Activated naive CD8-positive, alpha-beta T cell treated with anti-CD3 and anti-CD28 coated beads for 36 hours (primary cell): ENCODE measurements at regions not wholly inside any gene's neighbourhood (a gene's known extent, or its start where the extent isn't known, plus 50 kb on each side); places are given as distances from the start of the nearest gene placed in this dataset.

Experiments used
- DNase-seq: peaks from one replicate; pipeline ENCODE4 v3.0.0; 2021
- H3K27ac Mint-ChIP-seq: one replicate; pipeline ENCODE4 v1.8.0; 2022; ENCODE audit warnings: mild to moderate bottlenecking, moderate library complexity, mixed read lengths
- H3K27me3 Mint-ChIP-seq: one replicate; pipeline ENCODE4 v1.8.0; 2022; ENCODE audit warnings: mild to moderate bottlenecking, mixed read lengths
- H3K36me3 Mint-ChIP-seq: one replicate; pipeline ENCODE4 v1.8.0; 2021; ENCODE audit warnings: mild to moderate bottlenecking, mixed read lengths
- H3K4me1 Mint-ChIP-seq: one replicate; pipeline ENCODE4 v1.8.0; 2021; ENCODE audit warnings: mixed read lengths
- H3K4me3 Mint-ChIP-seq: one replicate; pipeline ENCODE4 v1.8.0; 2022; ENCODE audit warnings: mild to moderate bottlenecking, moderate library complexity, mixed read lengths
- H3K9me3 Mint-ChIP-seq: one replicate; pipeline ENCODE4 v1.8.0; 2022; ENCODE audit warnings: mixed read lengths

DNA sequence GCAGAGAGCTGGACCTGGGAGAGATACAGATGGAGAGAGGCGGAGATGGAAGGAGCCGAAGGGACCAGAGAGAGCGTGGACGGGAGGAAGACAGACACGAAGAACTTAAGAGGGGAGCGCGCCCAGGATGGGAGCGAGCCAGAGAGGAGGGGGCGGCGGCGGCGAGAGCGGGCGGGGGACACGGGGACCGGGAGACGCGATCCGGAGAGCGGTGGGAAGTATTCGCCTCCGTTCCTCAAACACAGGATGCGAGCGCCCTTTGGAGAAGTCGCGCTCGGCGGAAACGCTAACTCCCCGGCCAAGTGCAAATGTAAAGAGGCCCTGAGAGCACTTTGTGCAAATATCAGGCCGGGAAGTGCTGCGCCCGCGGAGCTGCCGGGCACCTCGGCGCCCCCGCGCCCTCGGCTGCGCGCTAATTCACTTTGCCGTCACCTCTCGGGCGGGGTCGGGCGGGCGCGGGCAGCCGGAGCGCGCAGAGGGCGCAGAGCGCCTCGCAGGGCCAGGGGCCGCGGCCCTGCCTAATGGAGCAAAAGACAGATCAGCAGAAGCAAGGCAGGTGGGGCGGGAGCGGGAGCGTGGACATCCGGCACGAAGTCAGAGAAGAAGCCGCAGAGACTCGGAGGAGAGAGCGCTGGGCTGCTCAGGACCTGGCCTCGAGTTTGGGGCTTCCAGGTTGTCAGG, 281.2 kb downstream of the RRAGC start:
- Mint-ChIP-seq H3K4me3 (peak overlapping the region; percentile 51), H3K27ac (no peak overlapping the region), H3K4me1 (peaks cover 12% of the 10 kb centered on the region), H3K36me3 (no peaks in the 10 kb centered on the region), H3K9me3 (peaks cover 3% of the 10 kb centered on the region), H3K27me3 (peaks cover 40% of the 10 kb centered on the region)
- DNase-seq = peak; percentile 24

DNA sequence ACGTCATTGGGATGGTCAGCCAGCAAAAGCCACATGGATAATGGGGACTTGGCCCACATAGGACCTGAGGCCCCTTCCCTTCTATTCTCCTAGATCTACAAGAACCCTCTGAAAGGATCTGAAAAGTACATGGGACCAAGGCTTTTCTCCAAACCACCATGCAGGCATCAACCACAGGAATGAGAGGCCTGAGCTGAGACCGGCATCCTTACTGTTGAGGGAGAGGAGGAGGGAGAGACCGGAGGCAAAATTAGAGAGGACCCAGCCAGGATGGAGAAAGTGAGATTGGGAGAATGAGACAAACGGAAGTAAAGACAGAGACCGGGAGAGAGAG, 281.7 kb downstream of the RRAGC start:
- Mint-ChIP-seq H3K4me3 (peak overlapping the region; percentile 51), H3K4me1 (peaks cover 12% of the 10 kb centered on the region), H3K27ac (no peak overlapping the region), H3K9me3 (no peaks in the 10 kb centered on the region), H3K36me3 (no peaks in the 10 kb centered on the region), H3K27me3 (peaks cover 38% of the 10 kb centered on the region)
- no peak for DNase-seq

DNA sequence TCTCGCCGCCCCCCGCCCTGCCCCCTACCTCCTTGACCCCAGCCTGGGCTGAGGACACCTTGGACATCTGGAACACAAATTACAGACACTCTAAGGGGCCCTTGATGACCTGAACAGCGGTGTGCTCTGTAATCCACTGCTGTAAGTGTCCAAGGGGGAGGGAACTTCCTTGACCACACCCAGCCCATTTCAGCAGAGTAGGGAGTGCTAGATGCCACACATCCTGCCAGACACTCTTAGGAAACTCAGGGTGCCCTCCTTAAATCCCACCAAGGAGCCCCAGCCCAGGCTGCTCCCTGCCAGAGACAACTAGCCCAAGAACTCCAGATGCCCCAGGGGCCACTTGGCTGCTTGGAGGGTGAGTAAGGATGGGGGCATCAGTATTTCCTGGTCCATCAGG, 282.2 kb downstream of the RRAGC start:
- Mint-ChIP-seq H3K4me1 (peaks cover 12% of the 10 kb centered on the region), H3K27me3 (peaks cover 39% of the 10 kb centered on the region), H3K9me3 (no peaks in the 10 kb centered on the region), H3K36me3 (no peaks in the 10 kb centered on the region), H3K27ac (no peak overlapping the region), H3K4me3 (no peak overlapping the region)
- no peak for DNase-seq

DNA sequence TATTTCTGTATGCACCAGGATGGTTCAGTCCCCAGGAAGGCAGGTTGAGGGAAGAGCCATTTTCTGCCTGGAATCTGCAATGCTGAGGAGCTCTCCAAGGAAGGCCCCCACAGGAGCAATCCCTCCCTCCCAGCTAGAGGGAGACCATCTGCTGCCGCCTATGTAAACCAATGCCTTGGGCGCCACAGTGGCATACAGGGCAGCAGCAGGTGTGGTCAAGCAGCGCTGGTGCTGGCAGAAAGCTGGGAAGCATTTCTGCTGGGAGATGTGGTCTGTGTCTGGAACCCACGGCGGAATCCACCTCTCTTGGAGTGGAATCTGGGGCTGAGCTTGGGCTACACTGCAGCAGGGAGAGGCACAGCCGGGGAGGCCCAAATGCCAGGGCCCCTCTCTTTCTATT, 283.3 kb downstream of the RRAGC start:
- no peaks in the 10 kb centered on the region for H3K9me3 Mint-ChIP-seq
- H3K36me3 Mint-ChIP-seq = no peaks in the 10 kb centered on the region
- no peak overlapping the region for H3K27ac Mint-ChIP-seq
- H3K4me1 Mint-ChIP-seq = peaks cover 12% of the 10 kb centered on the region
- H3K27me3 Mint-ChIP-seq = peaks cover 49% of the 10 kb centered on the region
- no peak overlapping the region for H3K4me3 Mint-ChIP-seq
- no peak for DNase-seq

DNA sequence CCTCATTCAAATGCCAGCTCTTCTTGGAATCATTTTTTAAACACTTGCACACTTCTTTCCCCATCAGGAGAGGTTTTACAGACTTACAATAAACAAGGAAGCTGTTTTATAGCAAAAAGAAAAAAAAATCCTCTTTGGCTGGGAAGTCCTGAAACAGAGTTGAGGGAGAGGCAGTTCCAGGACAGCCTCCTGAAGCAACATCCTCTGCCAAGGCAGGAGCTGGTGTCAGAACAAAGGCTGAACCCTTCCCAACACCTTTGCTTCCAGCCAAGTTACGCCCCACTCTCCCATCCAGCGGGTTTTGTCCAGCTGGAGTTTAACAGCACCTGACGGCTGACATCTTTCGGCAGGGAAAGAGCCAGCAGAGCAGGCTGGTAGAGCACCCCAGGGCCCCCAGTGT, 287.8 kb downstream of the RRAGC start:
- Mint-ChIP-seq H3K4me1 (peaks cover 6% of the 10 kb centered on the region), H3K27ac (no peak overlapping the region), H3K9me3 (no peaks in the 10 kb centered on the region), H3K36me3 (no peaks in the 10 kb centered on the region), H3K27me3 (peaks cover 37% of the 10 kb centered on the region), H3K4me3 (no peak overlapping the region)
- no peak for DNase-seq

DNA sequence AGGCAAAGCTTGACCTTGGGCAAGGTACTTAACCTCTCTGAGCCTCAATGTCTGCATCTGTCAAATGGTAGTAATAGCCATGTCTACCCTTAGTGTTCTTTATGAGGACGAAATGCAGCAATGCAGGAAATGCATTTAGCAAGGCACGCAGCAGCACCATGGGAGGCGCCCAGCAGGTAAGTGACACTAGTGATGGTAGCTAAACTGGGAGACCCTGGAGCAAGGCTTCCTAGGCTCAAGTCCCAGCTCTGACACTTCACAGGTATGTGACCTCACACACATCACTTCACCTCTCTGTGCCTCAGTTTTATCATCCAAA, 289.0 kb downstream of the RRAGC start:
- Mint-ChIP-seq H3K27me3 (peaks cover 41% of the 10 kb centered on the region), H3K9me3 (no peaks in the 10 kb centered on the region), H3K27ac (no peak overlapping the region), H3K36me3 (no peaks in the 10 kb centered on the region), H3K4me3 (no peak overlapping the region), H3K4me1 (peaks cover 4% of the 10 kb centered on the region)
- DNase-seq = no peak

DNA sequence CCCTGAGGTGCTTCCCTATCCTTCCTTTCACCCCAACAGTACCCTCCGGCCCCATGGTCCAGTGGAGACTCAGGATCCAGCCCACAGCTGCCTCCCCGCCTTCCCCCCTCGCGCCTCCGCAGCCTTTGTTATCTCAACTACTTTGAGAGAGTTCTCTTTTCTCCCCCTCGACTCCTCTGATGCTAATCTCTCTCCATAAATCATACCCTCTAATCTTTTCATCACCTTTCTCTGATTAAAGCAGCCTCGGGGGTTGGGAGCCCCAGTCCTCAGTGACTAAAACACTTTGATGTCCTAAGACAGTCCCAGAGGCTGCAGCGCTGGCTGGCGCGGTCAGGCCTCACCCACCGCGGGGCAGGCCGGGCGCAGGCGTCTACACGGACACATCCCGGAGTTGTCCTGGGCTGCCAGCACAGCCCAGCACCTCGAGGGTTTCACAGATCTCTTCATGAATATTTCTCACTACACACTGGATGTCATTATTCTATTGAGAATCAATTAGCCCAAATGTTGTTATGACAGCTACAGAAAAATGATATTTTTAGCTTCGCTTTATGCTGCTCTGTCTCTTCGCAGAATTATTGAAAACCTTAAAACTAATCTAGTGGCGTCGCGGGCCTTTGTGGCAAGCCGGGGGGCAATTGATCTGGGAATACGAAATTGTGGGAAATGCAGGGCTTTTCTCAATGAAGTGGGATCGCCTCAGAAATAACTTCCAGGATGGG, 289.5 kb downstream of the RRAGC start:
- Mint-ChIP-seq H3K36me3 (no peaks in the 10 kb centered on the region), H3K4me3 (no peak overlapping the region), H3K9me3 (no peaks in the 10 kb centered on the region), H3K27ac (no peak overlapping the region), H3K4me1 (peaks cover 4% of the 10 kb centered on the region), H3K27me3 (peaks cover 46% of the 10 kb centered on the region)
- DNase-seq = no peak

DNA sequence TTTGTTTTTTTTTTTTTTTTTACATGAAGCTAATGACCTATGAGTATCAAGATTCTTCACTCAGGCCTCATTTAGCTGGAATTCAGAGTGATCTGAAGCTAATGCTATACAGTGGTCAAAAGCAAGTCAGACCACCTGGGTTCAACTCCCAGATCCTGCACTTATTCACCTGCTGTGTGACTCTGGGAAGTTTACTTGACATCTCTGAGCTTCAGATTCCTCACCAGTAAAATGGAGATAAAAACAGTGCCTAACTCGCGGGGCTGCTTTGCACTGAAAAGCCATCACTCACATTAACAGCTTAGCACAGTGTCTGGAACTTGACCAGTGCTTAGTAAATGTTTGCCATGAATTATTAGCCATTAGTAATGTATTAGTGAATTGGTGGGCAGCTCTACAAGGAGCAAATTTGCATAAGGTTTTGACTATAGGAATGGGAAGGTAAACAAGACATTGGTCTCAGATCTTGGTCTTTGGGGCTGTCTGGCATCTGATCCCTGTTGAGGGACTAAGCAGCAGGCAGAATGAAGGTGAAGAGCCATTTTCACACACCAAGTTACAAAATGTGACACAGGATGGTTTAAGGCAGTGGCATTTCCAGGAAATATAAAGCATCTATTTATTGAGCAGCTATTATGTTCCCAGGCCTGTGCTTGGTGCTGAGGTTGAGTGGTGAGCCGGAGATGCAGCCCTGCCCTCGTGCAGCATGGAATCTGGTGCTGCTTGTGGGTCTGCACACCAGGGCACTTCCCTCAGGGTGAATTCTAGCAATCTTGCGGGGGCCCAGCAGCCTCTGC, 291.3 kb downstream of the RRAGC start:
- no peak for DNase-seq
- Mint-ChIP-seq H3K36me3 (peaks cover 1% of the 10 kb centered on the region), H3K27me3 (peaks cover 58% of the 10 kb centered on the region), H3K27ac (no peak overlapping the region), H3K9me3 (no peaks in the 10 kb centered on the region), H3K4me1 (peaks cover 14% of the 10 kb centered on the region), H3K4me3 (no peak overlapping the region)

DNA sequence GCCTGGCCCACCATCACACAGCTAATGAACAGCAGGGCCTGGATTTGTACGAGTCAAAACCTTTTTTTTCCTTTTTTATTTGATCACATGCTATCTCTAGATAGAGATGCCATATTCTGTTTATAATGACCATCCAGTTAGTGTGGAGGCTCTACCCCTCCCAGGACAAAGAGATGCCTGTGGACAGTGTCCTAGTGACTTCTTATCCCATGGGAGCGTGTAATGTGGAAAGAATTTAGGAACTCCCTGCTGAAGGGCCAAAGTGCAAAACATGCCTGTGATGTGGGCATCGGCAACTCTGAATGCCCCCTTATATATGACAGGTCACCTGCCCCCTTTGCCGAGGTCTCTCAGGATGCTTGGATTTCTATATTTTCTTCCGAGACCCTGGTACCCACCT, 292.2 kb downstream of the RRAGC start:
- no peak overlapping the region for H3K27ac Mint-ChIP-seq
- peaks cover 1% of the 10 kb centered on the region for H3K36me3 Mint-ChIP-seq
- DNase-seq = no peak
- peaks cover 66% of the 10 kb centered on the region for H3K27me3 Mint-ChIP-seq
- no peak overlapping the region for H3K4me3 Mint-ChIP-seq
- H3K9me3 Mint-ChIP-seq = no peaks in the 10 kb centered on the region
- peaks cover 19% of the 10 kb centered on the region for H3K4me1 Mint-ChIP-seq

DNA sequence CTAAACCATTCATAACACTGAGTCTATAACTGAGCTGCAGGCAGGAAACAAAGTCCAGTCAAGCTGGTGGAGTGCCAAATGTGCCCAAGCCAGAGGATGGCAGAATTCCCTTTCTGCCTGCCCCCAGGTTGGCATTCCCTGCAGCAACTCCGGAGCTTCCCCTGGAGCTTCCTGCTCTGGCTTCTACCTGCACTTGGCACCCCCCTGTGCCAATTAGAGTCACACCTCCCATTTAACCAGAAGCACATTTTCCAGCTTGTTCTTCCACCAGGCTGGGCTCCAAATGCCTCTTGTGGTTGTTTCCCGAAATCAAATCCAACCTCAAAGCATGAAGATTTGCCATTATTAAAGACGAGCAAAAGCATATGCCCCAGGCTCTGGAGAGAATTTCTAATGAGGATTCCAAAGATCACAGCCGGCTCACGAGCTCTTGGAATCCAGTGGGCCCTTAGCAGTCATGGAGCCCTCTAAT, 294.5 kb downstream of the RRAGC start:
- Mint-ChIP-seq H3K4me1 (peaks cover 31% of the 10 kb centered on the region), H3K27me3 (peaks cover 57% of the 10 kb centered on the region), H3K36me3 (peaks cover 1% of the 10 kb centered on the region), H3K4me3 (no peak overlapping the region), H3K27ac (no peak overlapping the region), H3K9me3 (no peaks in the 10 kb centered on the region)
- DNase-seq = no peak

DNA sequence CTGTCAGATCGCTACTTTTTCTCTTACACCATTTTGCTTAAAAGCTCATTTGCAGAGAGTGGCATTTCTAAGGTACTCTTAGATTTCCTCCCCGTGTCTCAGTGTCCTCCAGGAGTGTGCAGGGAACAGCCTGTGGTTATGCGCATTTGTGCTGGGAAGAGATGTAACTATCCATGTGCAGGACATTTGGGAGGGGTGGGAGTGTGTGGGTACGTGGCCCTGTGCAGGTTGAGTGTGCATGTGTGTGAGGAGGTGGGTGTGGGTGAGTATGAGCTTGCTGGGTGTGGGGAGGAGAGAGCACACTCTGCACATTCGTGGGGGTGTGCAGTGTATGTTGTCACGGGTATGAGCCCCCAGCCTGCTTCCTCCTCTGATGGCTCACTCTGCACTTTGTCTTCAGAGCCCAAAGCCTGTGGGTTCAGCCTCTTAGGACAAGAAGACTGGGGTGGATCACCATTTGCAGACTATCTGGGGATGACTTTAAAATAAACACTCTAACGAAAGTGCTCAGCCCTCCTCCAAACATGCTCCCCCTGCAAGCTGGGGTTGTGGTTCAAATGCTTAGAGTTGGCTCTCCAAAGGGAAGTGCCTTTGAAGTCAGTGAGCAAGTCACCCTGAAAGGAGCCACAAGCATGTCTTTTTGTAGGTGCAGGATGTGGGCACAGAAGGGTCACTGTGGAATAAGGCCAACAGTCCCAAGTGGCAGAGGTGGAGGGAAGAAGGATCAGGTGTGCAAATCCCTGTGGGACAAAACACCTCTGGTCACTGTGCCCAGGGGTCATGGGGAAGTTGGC, 295.4 kb downstream of the RRAGC start:
- DNase-seq = no peak
- Mint-ChIP-seq H3K4me1 (peaks cover 37% of the 10 kb centered on the region), H3K27ac (no peak overlapping the region), H3K4me3 (no peak overlapping the region), H3K27me3 (peaks cover 48% of the 10 kb centered on the region), H3K36me3 (peaks cover 1% of the 10 kb centered on the region), H3K9me3 (no peaks in the 10 kb centered on the region)

DNA sequence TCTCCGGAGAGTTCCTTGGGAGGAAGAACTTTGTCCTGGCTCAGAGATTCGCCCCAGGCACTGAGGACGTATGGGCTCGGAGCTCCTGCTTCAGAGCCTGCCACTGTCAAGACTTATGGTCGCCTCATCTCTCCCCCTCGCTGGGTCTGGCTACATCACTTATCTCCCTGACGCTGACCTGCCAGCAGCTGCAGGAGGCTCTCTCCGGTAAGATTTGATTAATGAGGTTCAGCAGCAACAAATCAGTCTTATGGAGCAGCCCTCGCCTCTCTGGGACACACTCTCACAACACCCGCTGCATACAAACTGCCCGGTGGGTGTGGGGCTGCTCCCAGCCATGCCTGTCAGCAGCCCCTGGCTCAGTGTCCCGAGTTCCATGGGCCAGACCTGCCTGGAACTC, 297.8 kb downstream of the RRAGC start:
- Mint-ChIP-seq H3K27ac (no peak overlapping the region), H3K4me1 (peaks cover 61% of the 10 kb centered on the region), H3K9me3 (no peaks in the 10 kb centered on the region), H3K27me3 (peaks cover 43% of the 10 kb centered on the region), H3K4me3 (no peak overlapping the region), H3K36me3 (peaks cover 1% of the 10 kb centered on the region)
- no peak for DNase-seq

DNA sequence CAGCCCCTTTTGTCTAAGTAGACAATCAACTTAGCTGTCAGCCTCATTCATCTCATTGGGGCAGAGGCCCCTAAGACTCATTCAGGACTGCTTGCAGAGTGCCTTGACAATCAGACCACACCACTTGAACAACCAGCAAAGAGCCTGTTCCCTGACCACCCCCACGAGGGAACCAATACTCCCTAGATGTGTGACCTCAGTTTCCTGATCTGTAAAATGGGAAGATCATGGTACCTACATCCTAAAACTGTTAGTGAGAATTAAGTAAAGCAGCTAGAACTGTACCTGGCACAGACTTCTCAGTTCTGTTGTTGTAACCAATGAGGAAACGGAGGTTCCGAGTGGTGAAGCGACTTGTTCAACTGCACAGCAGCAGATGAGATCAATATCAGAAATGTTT, 298.5 kb downstream of the RRAGC start:
- H3K27me3 Mint-ChIP-seq = peaks cover 40% of the 10 kb centered on the region
- no peaks in the 10 kb centered on the region for H3K9me3 Mint-ChIP-seq
- H3K4me3 Mint-ChIP-seq = no peak overlapping the region
- peaks cover 1% of the 10 kb centered on the region for H3K36me3 Mint-ChIP-seq
- H3K4me1 Mint-ChIP-seq = peaks cover 65% of the 10 kb centered on the region
- DNase-seq = no peak
- no peak overlapping the region for H3K27ac Mint-ChIP-seq

DNA sequence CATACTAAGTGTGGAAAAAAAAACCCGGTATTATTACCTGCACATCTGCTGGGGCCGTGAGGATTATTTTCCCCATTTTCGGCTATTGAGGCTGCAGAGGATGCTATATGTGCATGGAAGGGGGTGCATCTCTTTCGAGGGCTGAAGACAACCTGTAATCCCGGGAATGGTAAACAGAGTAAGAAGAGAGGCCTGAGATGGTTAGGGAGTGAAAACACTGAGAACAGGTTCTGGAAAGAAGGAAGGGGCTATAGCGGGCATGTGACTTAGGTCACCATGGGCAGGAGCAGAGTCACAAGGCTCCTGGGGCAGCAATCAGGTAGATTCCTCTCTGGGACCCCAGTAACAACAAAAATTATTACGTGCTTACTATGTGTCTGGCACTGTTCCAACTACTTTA, 299.1 kb downstream of the RRAGC start:
- H3K27me3 Mint-ChIP-seq = peaks cover 38% of the 10 kb centered on the region
- H3K36me3 Mint-ChIP-seq = peaks cover 1% of the 10 kb centered on the region
- no peak overlapping the region for H3K27ac Mint-ChIP-seq
- no peak for DNase-seq
- H3K9me3 Mint-ChIP-seq = no peaks in the 10 kb centered on the region
- peak overlapping the region; percentile 13 for H3K4me3 Mint-ChIP-seq
- H3K4me1 Mint-ChIP-seq = peaks cover 70% of the 10 kb centered on the region
